Activated CD8-positive, alpha-beta T cell treated with anti-CD3 and anti-CD28 coated beads for 36 hours (primary cell): ENCODE measurements at regions not wholly inside any gene's neighbourhood (a gene's known extent, or its start where the extent isn't known, plus 50 kb on each side); places are given as distances from the start of the nearest gene placed in this dataset.

Source experiments
- ATAC-seq: fragments of 200-7000 bp; cut with Tn5 transposase; one replicate; pipeline ENCODE4 v1.10.0; 2021; ENCODE audit warnings: mild to moderate bottlenecking, moderate library complexity
- CTCF ChIA-PET: fragments of 350-600 bp; sonication (Branson Sonifier 250); formaldehyde crosslinking; loops from one replicate; lab custom pipeline; 2021; ENCODE audit warnings: antibody characterized with exemption; lab: Charles Lee
- POLR2A ChIA-PET: fragments of 350-600 bp; sonication (Branson Sonifier 250); formaldehyde crosslinking; loops from one replicate; lab custom pipeline; 2021; ENCODE audit warnings: antibody characterized with exemption; lab: Charles Lee
- DNase-seq: peaks from one replicate; pipeline ENCODE4 v3.0.0-alpha.2; 2020
- H3K27ac Mint-ChIP-seq: one replicate; pipeline ENCODE4 v1.8.0; 2021; ENCODE audit warnings: mild to moderate bottlenecking, mixed read lengths
- H3K27me3 Mint-ChIP-seq: one replicate; pipeline ENCODE4 v1.8.0; 2021; ENCODE audit warnings: mixed read lengths
- H3K36me3 Mint-ChIP-seq: one replicate; pipeline ENCODE4 v1.8.0; 2021; ENCODE audit warnings: low read depth, mixed read lengths
- H3K4me1 Mint-ChIP-seq: one replicate; pipeline ENCODE4 v1.8.0; 2021; ENCODE audit warnings: low read depth, mixed read lengths
- H3K4me3 Mint-ChIP-seq: one replicate; pipeline ENCODE4 v1.8.0; 2021; ENCODE audit warnings: mild to moderate bottlenecking, moderate library complexity, mixed read lengths
- H3K9me3 Mint-ChIP-seq: one replicate; pipeline ENCODE4 v1.8.0; 2021; ENCODE audit warnings: mixed read lengths
- CTCF ChIP-seq: fragments of 200-600 bp; IDR thresholded peaks from one replicate; pipeline ENCODE4 v1.8.0; 2022; ENCODE audit warnings: antibody characterized with exemption, mild to moderate bottlenecking
- intact Hi-C: fragments of 100-400 bp; cut with micrococcal nuclease; formaldehyde crosslinking; loops from one replicate; pipeline ENCODE4 v1.10.0; 2022

- no peak for TF ChIP-seq CTCF
- POLR2A ChIA-PET = interaction anchor here (0.8 to 1.5 kb wide), 4 partner anchors 47 to 405 kb away, joined by 3 to 4 read pairs (median 3); partner anchors contain the start of gene BTG1
- no peak for ATAC-seq
- H3K27ac Mint-ChIP-seq = no peak overlapping the region
- no peak for DNase-seq
- H3K4me1 Mint-ChIP-seq = peaks cover 11% of the 10 kb centered on the region
- no peak overlapping the region for H3K4me3 Mint-ChIP-seq
- peaks cover 7% of the 10 kb centered on the region for H3K36me3 Mint-ChIP-seq
- H3K27me3 Mint-ChIP-seq = no peaks in the 10 kb centered on the region
- CTCF ChIA-PET = interaction anchor here (1.8 kb wide), 1 partner anchor 13 kb away, joined by 5 read pairs; no protein-coding TSS in a partner anchor
- H3K9me3 Mint-ChIP-seq = peaks cover 4% of the 10 kb centered on the region
- intact Hi-C loops = loop anchor here (5.0 kb wide), 1 partner anchor 48 kb away; no protein-coding TSS in a partner anchor
Observed at GRCh38 chr12:92550254-92550653, 152.5 kb upstream of the PLEKHG7 start.

- Mint-ChIP-seq H3K27me3 (no peaks in the 10 kb centered on the region), H3K4me3 (no peak overlapping the region), H3K36me3 (peaks cover 5% of the 10 kb centered on the region), H3K4me1 (peaks cover 4% of the 10 kb centered on the region), H3K9me3 (peaks cover 4% of the 10 kb centered on the region), H3K27ac (no peak overlapping the region)
- no peak for TF ChIP-seq CTCF
- DNase-seq (no peak), ATAC-seq (no peak)
- ChIA-PET CTCF (no interaction called here), POLR2A (no interaction called here)
- intact Hi-C loops = no loop called here
Observed at GRCh38 chr12:92549516-92549915, 153.3 kb upstream of the PLEKHG7 start.

DNA sequence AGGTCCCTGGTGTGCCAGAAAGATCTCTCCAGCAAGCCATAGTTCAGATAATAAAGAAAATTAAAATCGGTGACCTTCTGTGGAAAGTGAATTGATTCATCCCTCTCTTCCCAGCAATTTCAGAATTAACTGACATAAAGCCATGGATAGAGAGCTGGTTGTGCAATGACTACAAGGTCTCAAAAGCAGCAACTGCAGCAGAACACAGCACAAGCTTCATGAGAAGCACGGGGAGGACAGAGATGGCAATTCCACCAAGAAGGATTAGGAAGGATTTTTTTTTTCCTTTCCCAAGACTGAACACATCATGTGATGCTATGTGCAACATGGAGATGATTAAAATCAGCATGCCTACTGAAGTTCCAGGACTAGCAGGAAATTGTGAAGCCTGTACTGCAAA is 154.9 kb upstream of the PLEKHG7 start:
- H3K4me3 Mint-ChIP-seq = no peak overlapping the region
- no peak for DNase-seq
- intact Hi-C loops = no loop called here
- CTCF ChIA-PET = interaction anchor here (0.9 kb wide), 1 partner anchor 23 kb away, joined by 3 read pairs; no protein-coding TSS in a partner anchor
- TF ChIP-seq CTCF = no peak
- no peaks in the 10 kb centered on the region for H3K27me3 Mint-ChIP-seq
- H3K4me1 Mint-ChIP-seq = peaks cover 7% of the 10 kb centered on the region
- H3K9me3 Mint-ChIP-seq = peaks cover 4% of the 10 kb centered on the region
- no peak for ATAC-seq
- POLR2A ChIA-PET = interaction anchor here (0.8 kb wide), 1 partner anchor 388 kb away, joined by 4 read pairs; no protein-coding TSS in a partner anchor
- peaks cover 5% of the 10 kb centered on the region for H3K36me3 Mint-ChIP-seq
- H3K27ac Mint-ChIP-seq = no peak overlapping the region

- ChIA-PET CTCF (interaction anchor here (0.9 kb wide), 1 partner anchor 23 kb away, joined by 3 read pairs; no protein-coding TSS in a partner anchor), POLR2A (interaction anchor here (0.8 to 1.3 kb wide), 2 partner anchors 9 to 387 kb away, joined by 3 to 4 read pairs; no protein-coding TSS in a partner anchor)
- H3K27me3 Mint-ChIP-seq = no peaks in the 10 kb centered on the region
- intact Hi-C loops = no loop called here
- H3K36me3 Mint-ChIP-seq = peaks cover 5% of the 10 kb centered on the region
- no peak for TF ChIP-seq CTCF
- no peak for DNase-seq
- H3K27ac Mint-ChIP-seq = no peak overlapping the region
- no peak for ATAC-seq
- H3K4me3 Mint-ChIP-seq = no peak overlapping the region
- H3K4me1 Mint-ChIP-seq = peaks cover 7% of the 10 kb centered on the region
- peaks cover 4% of the 10 kb centered on the region for H3K9me3 Mint-ChIP-seq
Observed at GRCh38 chr12:92547420-92547819, 155.4 kb upstream of the PLEKHG7 start.

DNA sequence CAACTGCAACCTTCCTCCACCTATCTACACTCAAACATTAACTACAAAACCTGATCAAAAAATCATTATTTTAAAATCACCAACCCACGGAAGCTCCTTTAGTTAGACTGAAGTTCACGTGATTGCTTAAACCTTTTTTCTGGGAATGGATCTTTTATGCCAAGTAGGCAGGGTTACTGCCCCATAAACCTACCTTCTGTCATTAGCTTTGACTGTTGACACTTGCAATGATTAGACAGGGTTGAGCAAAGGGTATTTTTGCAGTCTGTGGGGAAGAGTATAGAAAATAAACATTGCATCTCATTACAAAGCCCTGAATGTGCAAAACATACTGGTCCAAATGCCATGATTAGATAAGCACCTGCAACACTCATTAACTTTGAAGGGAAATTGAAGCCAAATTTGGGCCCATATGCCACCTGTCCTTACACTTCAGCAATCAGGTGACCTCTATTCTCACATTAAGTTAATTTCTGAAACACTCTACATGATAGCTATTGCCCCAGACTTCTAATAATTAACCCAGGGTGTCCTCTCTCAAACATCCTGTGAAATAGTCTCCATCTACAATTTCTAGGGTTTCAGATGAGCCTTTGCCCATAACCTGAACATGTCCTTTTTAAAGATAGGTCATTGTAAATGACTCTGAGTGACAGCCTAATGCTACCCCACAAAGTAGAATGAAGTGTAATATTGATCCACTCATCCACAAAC is 156.0 kb upstream of the PLEKHG7 start:
- ChIA-PET CTCF (interaction anchor here (0.9 kb wide), 1 partner anchor 24 kb away, joined by 3 read pairs; no protein-coding TSS in a partner anchor), POLR2A (interaction anchor here (1.3 kb wide), 1 partner anchor 10 kb away, joined by 3 read pairs; no protein-coding TSS in a partner anchor)
- TF ChIP-seq CTCF = no peak
- Mint-ChIP-seq H3K4me3 (no peak overlapping the region), H3K36me3 (peaks cover 9% of the 10 kb centered on the region), H3K4me1 (peaks cover 11% of the 10 kb centered on the region), H3K27ac (no peak overlapping the region), H3K9me3 (peaks cover 4% of the 10 kb centered on the region), H3K27me3 (no peaks in the 10 kb centered on the region)
- intact Hi-C loops = no loop called here
- ATAC-seq = no peak
- no peak for DNase-seq
